ENCODE measurements at regions not wholly inside any gene's neighbourhood (a gene's known extent, or its start where the extent isn't known, plus 50 kb on each side); places are given as distances from the start of the nearest gene placed in this dataset.

DNA sequence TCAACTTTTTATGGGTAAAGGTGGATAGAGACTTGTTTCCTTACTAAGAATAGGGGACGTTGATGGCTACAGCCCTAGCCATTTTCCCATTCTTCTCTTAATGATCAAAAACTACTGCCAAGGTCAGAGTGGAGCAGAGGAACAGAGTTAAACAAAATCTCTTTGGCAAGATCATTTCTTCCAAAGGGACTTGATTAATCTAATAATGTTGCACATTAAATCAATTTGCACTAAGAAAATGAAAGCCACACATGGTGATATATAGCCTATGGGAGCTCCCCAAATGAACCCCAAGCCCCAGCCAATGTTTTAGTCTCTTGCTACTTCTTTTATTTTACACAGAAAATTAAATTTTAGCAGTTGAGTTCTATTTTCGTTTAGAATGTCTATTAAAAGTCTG, 954.5 kb upstream of the SOX9 start:
- no peak overlapping the region for H3K27ac ChIP-seq
- DNase-seq (no peak), ATAC-seq (no peak)
- intact Hi-C loops (cut with DNase I), result no loop called here
- H3K36me3 ChIP-seq, result no peaks in the 10 kb centered on the region
- no peaks in the 10 kb centered on the region for H3K9me3 ChIP-seq
- H3K4me1 ChIP-seq, result no peaks in the 10 kb centered on the region
- no peaks in the 10 kb centered on the region for H3K27me3 ChIP-seq (ENCODE audit: low read depth)
- H3K4me3 ChIP-seq, result no peak overlapping the region
- TF ChIP-seq, protein P1, sequence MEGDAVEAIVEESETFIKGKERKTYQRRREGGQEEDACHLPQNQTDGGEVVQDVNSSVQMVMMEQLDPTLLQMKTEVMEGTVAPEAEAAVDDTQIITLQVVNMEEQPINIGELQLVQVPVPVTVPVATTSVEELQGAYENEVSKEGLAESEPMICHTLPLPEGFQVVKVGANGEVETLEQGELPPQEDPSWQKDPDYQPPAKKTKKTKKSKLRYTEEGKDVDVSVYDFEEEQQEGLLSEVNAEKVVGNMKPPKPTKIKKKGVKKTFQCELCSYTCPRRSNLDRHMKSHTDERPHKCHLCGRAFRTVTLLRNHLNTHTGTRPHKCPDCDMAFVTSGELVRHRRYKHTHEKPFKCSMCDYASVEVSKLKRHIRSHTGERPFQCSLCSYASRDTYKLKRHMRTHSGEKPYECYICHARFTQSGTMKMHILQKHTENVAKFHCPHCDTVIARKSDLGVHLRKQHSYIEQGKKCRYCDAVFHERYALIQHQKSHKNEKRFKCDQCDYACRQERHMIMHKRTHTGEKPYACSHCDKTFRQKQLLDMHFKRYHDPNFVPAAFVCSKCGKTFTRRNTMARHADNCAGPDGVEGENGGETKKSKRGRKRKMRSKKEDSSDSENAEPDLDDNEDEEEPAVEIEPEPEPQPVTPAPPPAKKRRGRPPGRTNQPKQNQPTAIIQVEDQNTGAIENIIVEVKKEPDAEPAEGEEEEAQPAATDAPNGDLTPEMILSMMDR (IDR thresholded peaks at IDR 0.05), result no peak

DNA sequence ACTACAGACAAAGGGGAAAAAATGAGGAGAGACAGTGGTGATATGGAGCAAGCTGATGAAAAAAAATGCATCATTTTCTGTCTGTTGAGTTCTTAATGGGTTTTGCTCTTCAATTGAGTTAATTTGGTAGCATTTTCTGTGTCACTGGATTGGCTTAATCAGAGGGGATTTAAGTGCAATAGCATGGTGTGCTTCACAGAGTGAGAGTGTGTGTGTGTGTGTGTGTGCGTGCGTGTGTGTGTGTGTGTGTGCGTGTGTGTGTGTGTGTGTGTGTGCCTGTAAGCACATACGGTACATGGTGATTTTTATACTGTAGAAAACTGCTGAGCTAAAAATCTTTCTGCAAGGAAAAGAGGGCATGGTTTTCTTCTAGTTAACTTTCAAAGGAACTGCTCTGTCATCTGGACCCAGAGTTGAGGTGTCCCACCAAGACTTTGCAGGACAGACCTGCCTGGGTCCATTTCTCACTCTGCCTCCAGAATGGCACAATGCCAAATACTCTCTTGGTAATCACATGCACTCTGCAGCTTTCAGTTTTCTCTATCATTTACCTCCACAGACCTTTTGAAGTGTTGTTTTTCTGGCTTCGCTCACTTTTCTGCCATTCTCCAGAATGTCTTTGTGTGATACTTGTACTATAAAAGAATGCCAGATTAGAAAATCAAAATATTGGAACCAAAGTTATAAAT, 952.6 kb upstream of the SOX9 start:
- H3K27ac ChIP-seq, result no peak overlapping the region
- intact Hi-C loops (cut with DNase I), result no loop called here
- DNase-seq (no peak), ATAC-seq (no peak)
- no peaks in the 10 kb centered on the region for H3K36me3 ChIP-seq
- no peaks in the 10 kb centered on the region for H3K4me1 ChIP-seq
- no peak overlapping the region for H3K4me3 ChIP-seq
- TF ChIP-seq, protein P1 (IDR thresholded peaks at IDR 0.05), result no peak
- no peaks in the 10 kb centered on the region for H3K9me3 ChIP-seq
- no peaks in the 10 kb centered on the region for H3K27me3 ChIP-seq (ENCODE audit: low read depth)

DNA sequence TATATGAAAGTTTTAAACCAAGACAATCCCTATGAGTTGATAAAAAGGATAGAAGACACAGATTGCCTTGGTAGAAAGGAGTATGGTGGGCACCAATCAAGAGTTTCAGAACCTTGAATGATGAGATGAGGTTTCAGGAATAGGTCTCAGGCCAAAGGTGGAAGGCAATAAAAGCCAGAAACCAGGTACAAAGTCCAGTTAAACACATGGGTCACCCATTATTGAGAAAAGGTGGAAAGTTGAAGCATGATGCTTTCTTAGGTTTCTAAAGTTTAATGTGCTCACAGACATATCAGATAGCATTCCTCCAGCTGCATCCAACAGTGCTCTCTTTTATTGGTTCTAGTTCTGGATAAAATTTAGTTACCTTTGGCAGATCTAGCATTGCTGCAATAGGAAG, 950.8 kb upstream of the SOX9 start:
- H3K4me1 ChIP-seq, result no peaks in the 10 kb centered on the region
- no peaks in the 10 kb centered on the region for H3K27me3 ChIP-seq (ENCODE audit: low read depth)
- no peak overlapping the region for H3K27ac ChIP-seq
- no peak for DNase-seq
- TF ChIP-seq, protein P1 (IDR thresholded peaks at IDR 0.05), result no peak
- intact Hi-C loops (cut with DNase I), result no loop called here
- no peak overlapping the region for H3K4me3 ChIP-seq
- H3K36me3 ChIP-seq, result no peaks in the 10 kb centered on the region
- ATAC-seq, result no peak
- H3K9me3 ChIP-seq, result no peaks in the 10 kb centered on the region

DNA sequence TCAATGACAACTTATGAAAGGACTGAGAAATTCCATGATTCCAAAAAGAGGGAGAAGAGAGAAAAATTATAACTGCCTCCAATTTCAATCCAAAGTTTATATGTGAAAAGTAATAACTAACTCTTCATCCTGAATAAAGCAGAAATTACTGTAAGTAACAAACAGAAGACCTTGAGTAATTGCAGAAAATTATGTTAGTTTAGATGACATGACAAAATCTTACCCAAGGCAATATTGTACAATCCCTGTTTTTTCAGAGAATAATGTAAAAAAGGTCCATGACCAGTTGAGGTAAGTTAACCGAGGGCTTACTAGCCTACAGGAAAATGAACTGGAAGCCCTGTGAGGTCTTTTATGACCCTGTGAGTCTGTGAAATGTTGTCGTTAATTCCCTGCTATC, 949.5 kb upstream of the SOX9 start:
- intact Hi-C loops (cut with DNase I), result no loop called here
- ATAC-seq (no peak), DNase-seq (no peak)
- TF ChIP-seq, protein P1 (IDR thresholded peaks at IDR 0.05), result no peak
- Histone ChIP-seq H3K27me3 (ENCODE audit: low read depth) (no peaks in the 10 kb centered on the region), H3K9me3 (no peaks in the 10 kb centered on the region), H3K36me3 (no peaks in the 10 kb centered on the region), H3K4me1 (no peaks in the 10 kb centered on the region), H3K4me3 (no peak overlapping the region), H3K27ac (no peak overlapping the region)

DNA sequence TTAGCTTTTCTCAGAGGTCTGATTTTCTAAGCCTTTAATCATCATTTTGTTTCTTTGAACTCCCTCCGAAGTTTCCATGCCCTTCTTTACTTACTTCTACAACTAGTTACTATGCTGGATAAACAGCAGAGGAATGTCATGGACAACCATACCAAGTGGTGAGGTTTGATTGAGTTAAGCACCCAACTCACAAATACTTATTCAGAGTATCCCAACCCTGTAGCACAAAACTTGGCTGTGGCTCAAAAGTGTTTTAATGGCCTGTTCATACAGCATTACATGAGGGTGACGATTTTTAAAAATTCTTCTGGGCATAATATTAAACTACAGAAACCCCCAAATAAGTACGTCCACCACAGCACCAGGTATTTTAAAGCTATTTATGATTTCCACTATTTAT, 946.8 kb upstream of the SOX9 start:
- no peak for ATAC-seq
- no peak for DNase-seq

More for the DNA sequence above, 946.8 kb upstream of the SOX9 start:
- Histone ChIP-seq H3K4me1 (no peaks in the 10 kb centered on the region), H3K27ac (no peak overlapping the region), H3K36me3 (no peaks in the 10 kb centered on the region), H3K9me3 (no peaks in the 10 kb centered on the region), H3K4me3 (no peak overlapping the region), H3K27me3 (ENCODE audit: low read depth) (no peaks in the 10 kb centered on the region)
- TF ChIP-seq, protein P1 (IDR thresholded peaks at IDR 0.05), result no peak
- intact Hi-C loops (cut with DNase I), result no loop called here

All from lower lobe of right lung (tissue), 2 donors.